Hematopoietic multipotent progenitor cell treated with erythropoietin and hydrocortisone succinate and interleukin-3 and kit ligand, for 6 days (in vitro differentiated cells): ENCODE measurements at regions not wholly inside any gene's neighbourhood (a gene's known extent, or its start where the extent isn't known, plus 50 kb on each side); places are given as distances from the start of the nearest gene placed in this dataset.

Experiments used
- DNase-seq: peaks from one replicate; pipeline ENCODE4 v3.0.0-alpha.2; 2015

GRCh38 chr12:75581515-75581914 is 70.1 kb upstream of the KRR1 start:
- no peak for DNase-seq

DNA sequence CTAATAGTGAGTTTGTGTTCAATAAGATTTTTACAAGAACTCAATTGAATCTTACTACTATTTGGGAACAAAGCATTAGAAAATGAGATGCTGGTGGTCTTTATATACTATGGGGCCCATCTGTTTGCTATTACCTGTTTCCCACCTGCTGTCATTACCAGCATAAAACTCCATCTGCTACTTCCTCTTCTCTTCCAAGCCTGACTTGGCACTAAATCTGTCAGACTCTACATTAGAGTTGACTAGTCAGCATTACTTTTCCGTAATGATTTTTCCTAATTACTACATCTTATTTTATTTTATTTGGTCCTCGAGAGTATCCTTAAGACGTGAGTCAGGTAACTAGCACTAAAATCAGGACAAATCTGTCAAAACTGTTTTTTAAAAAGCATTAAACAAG is 68.1 kb upstream of the KRR1 start:
- no peak for DNase-seq

- DNase-seq = no peak
Measured at GRCh38 chr12:75578546-75578945, 67.1 kb upstream of the KRR1 start.

GRCh38 chr12:75577812-75578211 is 66.4 kb upstream of the KRR1 start:
- DNase-seq = no peak

DNA sequence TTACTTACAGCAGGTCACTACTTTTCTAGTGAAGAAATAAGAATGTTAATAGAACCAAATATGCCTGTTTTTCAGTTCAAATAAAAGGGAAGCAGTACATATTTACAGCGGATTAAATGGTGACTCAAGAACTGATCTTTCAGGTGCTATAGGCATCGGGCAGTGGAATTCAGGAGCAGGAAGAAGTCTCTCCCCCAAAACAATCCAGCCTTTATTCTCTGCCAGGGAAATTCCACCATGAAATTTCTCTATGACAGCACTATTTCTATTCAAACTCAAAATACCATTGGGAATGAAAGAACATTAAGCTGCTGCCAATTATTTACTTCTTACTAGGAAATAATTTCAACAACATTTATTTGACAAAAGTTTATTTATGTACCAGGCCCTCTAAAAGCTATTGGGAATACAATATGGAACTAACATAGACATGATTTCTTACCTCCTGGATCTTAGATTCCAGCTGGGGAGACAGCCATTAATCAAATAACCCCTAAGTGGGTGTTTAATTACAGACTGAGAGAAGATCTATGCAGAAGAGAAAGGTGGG is 60.3 kb upstream of the KRR1 start:
- DNase-seq = no peak

DNA sequence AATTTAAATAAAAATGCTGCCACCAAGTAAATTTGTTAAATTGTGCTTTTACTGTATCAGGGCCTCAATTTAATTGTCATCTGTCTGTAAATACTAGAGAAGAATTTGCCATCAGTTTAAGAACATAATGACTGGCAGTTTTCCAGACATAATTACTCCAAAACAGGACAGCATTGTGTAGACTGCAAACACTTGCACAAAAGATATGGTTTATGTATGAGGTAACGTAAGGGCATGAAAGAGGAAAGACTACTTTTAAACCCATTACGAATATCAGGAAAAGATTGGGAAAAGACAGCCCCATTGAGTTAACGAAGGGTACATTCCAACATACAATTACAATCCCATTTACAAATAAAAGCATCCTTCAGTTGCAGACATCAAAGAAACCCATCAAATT is 59.8 kb upstream of the KRR1 start:
- DNase-seq = no peak

DNA sequence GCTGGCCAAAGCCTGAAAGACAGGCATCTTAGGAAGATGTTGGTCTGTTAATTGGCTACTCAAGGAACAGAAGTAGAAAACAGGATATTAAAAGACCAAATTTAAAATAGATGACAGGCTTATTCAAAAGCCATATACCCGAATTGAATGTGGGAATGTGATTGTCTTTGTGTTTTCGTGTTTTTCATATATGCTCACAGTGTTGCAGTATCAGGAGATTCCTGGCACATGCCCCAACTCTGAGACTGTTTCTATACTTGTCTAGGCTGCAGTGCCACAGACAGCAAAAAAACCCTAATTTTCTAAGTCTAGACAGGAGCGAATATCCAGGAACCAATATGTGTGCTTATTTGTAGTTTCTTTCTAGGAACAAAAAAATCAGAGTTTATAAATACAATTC is 57.4 kb upstream of the KRR1 start:
- DNase-seq = no peak

DNA sequence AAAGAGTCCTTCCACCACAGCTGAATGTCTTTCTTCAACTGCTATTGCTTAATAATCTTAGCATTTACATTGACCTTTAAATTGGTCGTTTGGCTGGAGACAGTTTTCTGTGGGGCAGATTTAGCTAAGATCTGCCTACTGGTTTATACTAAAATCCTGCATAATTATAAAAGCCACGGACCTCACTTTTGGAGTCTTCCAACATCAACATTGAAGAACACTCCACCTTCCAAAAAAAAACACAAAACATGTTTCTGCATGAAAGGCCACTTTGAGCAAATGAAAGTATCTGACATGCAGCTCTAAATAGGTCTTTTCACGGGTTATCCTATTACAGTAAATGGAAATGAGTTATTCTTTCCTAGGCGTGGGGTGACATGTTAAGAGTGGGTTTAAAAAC is 57.0 kb upstream of the KRR1 start:
- DNase-seq = no peak

DNA sequence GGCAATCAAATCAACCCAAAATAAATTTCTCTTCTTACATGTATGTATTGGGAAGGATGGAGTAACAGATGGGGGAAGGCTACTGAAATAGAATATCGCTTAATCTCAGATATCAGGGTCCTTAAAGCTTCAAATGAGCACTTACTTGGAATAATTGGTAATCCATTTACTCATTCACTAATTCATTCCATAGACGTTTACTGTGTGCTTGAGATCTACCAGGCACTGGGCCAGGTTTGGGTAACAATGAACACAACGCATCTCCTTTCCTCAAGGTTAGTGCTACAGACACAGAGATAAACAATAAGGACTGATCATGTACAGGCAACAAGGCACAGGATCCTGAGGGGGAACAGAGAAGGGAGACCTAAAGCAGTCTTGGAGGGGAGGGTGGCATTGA is 54.4 kb upstream of the KRR1 start:
- DNase-seq = no peak

- no peak for DNase-seq
Measured at GRCh38 chr12:75564852-75565251, 53.4 kb upstream of the KRR1 start.

- DNase-seq = no peak
Measured at GRCh38 chr12:75564398-75564797, 53.0 kb upstream of the KRR1 start.

DNA sequence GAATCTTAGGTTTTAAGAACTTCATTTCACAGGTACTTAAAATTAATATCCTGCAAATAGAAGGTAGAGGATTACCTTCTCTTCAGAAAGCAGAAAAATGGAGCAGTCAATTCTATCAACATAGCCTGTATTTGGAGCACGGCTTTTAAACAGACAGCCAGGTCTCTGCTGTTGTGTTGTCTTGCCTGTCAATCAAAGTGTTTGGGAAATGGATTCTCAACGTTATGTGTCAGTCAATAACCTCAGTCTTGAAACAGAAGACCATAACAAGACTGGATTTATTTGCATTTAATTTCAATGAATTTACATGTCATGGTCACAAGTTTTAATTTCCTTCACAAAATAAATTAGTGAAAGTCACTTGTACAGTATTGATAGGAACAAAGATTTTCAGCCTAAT is 51.9 kb upstream of the KRR1 start:
- no peak for DNase-seq

- no peak for DNase-seq
Measured at GRCh38 chr12:75561921-75562320, 50.5 kb upstream of the KRR1 start.
